Caco-2 (cell line): ENCODE measurements at regions not wholly inside any gene's neighbourhood (a gene's known extent, or its start where the extent isn't known, plus 50 kb on each side); places are given as distances from the start of the nearest gene placed in this dataset.

Experiments used
- BruUV-seq: library from RNA; stranded (reverse); fragments of 400-500 nt; replicated peaks from 2 replicates; lab custom pipeline; 2021; lab: Mats Ljungman, UMichigan
- CTCF ChIA-PET: fragments of 300-600 bp; sonication (Branson Sonifier 250); formaldehyde crosslinking; loops from one replicate; lab custom pipeline; 2022; ENCODE audit warnings: antibody characterized with exemption; lab: Charles Lee
- POLR2A ChIA-PET: fragments of 300-600 bp; sonication (Branson Sonifier 250); formaldehyde crosslinking; loops from one replicate; lab custom pipeline; 2022; ENCODE audit warnings: antibody characterized with exemption; lab: Charles Lee
- DNase-seq, 2 experiments: peaks; one replicate each; pipeline versions ENCODE4 v3.0.0 to v3.0.0-alpha.2; 2020 to 2022
- H3K27me3 ChIP-seq: replicated peaks from 2 replicates; pipeline ENCODE4 v1.6.0; 2011; ENCODE audit warnings: low read length; ENCODE audit not compliant: control insufficient read depth, insufficient read depth
- H3K36me3 ChIP-seq: 2 replicates; pipeline ENCODE4 v1.5.1; 2011; ENCODE audit warnings: low read length; ENCODE audit not compliant: control insufficient read depth, insufficient read depth
- H3K4me1 ChIP-seq: fragments of 250-450 bp; sonication (Bioruptor Pico); 2 replicates; pipeline ENCODE4 v1.5.1; 2020; ENCODE audit warnings: mild to moderate bottlenecking
- H3K4me3 ChIP-seq: 2 replicates; pipeline ENCODE4 v1.5.1; 2011; ENCODE audit warnings: low read depth, mild to moderate bottlenecking, control low read depth, low read length
- H3K9me3 ChIP-seq: fragments of 250-450 bp; sonication (Bioruptor Pico); 2 replicates; pipeline ENCODE4 v1.5.1; 2020; ENCODE audit warnings: mild to moderate bottlenecking, moderate library complexity
- H3K27ac Mint-ChIP-seq: one replicate; pipeline ENCODE4 v1.8.0; 2022; ENCODE audit warnings: mixed read lengths; ENCODE audit not compliant: unreplicated experiment
- H3K27me3 Mint-ChIP-seq: one replicate; pipeline ENCODE4 v1.8.0; 2022; ENCODE audit warnings: mixed read lengths; ENCODE audit not compliant: insufficient read depth, unreplicated experiment
- H3K36me3 Mint-ChIP-seq: one replicate; pipeline ENCODE4 v1.8.0; 2022; ENCODE audit warnings: mild to moderate bottlenecking, mixed read lengths; ENCODE audit not compliant: insufficient read depth, unreplicated experiment
- H3K4me1 Mint-ChIP-seq: one replicate; pipeline ENCODE4 v1.8.0; 2022; ENCODE audit warnings: low read depth, mixed read lengths; ENCODE audit not compliant: unreplicated experiment
- H3K4me3 Mint-ChIP-seq: one replicate; pipeline ENCODE4 v1.8.0; 2022; ENCODE audit warnings: mild to moderate bottlenecking, moderate library complexity, mixed read lengths; ENCODE audit not compliant: unreplicated experiment
- H3K9me3 Mint-ChIP-seq: one replicate; pipeline ENCODE4 v1.8.0; 2022; ENCODE audit warnings: mixed read lengths; ENCODE audit not compliant: unreplicated experiment
- intact Hi-C: fragments of 100-400 bp; cut with micrococcal nuclease; formaldehyde crosslinking; loops from one replicate; pipeline ENCODE4 v1.10.0; 2022; ENCODE audit not compliant: unreplicated experiment
- TF ChIP-seq, protein P1 (sequence below), 2 experiments: fragments of 200-600 bp in 1 of 2; IDR thresholded peaks; 1 replicate in 1 of 2; 2 replicates in 1 of 2; pipeline versions ENCODE4 v1.5.1 to v1.8.0; 2011 to 2022; ENCODE audit warnings: antibody characterized with exemption in 1 of 2, control low read depth in 1 of 2, inconsistent platforms in 1 of 2, low read depth in 1 of 2, low read length in 1 of 2, mild to moderate bottlenecking in 1 of 2, moderate library complexity in 1 of 2; ENCODE audit not compliant: insufficient read depth in 1 of 2, severe bottlenecking in 1 of 2, unreplicated experiment in 1 of 2

DNA sequence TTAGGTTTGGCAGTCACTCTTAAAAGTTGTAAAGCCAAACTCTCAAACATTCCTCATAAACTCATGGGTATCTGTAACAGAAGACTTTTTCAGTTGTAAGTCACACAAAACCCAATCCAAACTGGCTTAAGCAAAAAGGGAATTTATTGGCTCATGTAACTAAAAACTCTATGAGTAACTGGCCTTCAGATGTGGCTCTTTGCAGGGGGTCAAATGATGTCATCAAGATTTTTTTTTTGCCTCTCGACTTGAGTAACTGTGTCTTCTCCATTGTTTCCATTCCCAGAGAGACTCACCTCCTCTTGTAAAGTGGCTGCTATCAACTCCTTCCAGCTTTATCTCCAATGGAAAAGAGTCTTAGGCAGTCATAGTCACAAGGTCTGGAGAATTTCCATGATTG is 645.0 kb downstream of the DHX35 start:
- no peaks in the 10 kb centered on the region for H3K36me3 ChIP-seq
- no peak overlapping the region for H3K4me3 ChIP-seq
- H3K27me3 ChIP-seq, result no peaks in the 10 kb centered on the region
- Mint-ChIP-seq H3K27me3 (peaks cover 7% of the 10 kb centered on the region), H3K27ac (no peak overlapping the region), H3K9me3 (no peaks in the 10 kb centered on the region), H3K36me3 (no peaks in the 10 kb centered on the region), H3K4me3 (no peak overlapping the region), H3K4me1 (no peaks in the 10 kb centered on the region)
- peaks cover 3% of the 10 kb centered on the region; the same call in 1 of the 2 replicates for H3K9me3 ChIP-seq
- no peaks in the 10 kb centered on the region for H3K4me1 ChIP-seq
- TF ChIP-seq, protein P1, sequence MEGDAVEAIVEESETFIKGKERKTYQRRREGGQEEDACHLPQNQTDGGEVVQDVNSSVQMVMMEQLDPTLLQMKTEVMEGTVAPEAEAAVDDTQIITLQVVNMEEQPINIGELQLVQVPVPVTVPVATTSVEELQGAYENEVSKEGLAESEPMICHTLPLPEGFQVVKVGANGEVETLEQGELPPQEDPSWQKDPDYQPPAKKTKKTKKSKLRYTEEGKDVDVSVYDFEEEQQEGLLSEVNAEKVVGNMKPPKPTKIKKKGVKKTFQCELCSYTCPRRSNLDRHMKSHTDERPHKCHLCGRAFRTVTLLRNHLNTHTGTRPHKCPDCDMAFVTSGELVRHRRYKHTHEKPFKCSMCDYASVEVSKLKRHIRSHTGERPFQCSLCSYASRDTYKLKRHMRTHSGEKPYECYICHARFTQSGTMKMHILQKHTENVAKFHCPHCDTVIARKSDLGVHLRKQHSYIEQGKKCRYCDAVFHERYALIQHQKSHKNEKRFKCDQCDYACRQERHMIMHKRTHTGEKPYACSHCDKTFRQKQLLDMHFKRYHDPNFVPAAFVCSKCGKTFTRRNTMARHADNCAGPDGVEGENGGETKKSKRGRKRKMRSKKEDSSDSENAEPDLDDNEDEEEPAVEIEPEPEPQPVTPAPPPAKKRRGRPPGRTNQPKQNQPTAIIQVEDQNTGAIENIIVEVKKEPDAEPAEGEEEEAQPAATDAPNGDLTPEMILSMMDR (IDR thresholded peaks at IDR 0.05; ENCODE audit: insufficient read depth in 1 of 2, low read depth in 1 of 2, low read length in 1 of 2, severe bottlenecking in 1 of 2, unreplicated experiment in 1 of 2), result no peak
- intact Hi-C loops, result no loop called here
- no TSS peak for BruUV-seq
- DNase-seq, result no peak
- ChIA-PET POLR2A (no interaction called here), CTCF (no interaction called here)

DNA sequence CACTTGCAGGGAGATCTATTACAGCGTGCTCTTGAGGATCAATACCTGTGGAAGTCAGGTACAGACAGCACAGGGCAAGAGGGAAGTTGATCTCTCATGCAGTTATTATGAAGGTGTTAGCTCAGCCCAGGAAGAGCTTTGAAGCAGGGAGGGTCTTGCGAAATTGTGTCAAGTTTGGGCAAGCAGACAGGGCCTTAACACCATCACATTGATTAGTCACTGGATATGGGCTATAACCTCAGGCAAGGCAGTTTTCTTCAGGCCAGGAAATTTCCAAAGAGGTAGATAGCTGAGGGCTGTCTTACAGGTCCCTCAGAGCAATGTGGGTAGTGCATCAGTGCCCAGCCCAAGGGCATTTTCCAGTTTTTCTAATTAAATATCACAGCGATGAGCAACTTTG is 643.8 kb downstream of the DHX35 start:
- H3K36me3 Mint-ChIP-seq, result no peaks in the 10 kb centered on the region
- peaks cover 3% of the 10 kb centered on the region; the same call in 1 of the 2 replicates for H3K9me3 ChIP-seq
- no peaks in the 10 kb centered on the region for H3K9me3 Mint-ChIP-seq
- ChIA-PET POLR2A (no interaction called here), CTCF (no interaction called here)
- BruUV-seq, result no TSS peak
- no peak for DNase-seq
- H3K4me1 ChIP-seq, result no peaks in the 10 kb centered on the region
- no peak overlapping the region for H3K4me3 ChIP-seq
- peaks cover 7% of the 10 kb centered on the region for H3K27me3 Mint-ChIP-seq
- TF ChIP-seq, protein P1 (IDR thresholded peaks at IDR 0.05; ENCODE audit: insufficient read depth in 1 of 2, low read depth in 1 of 2, low read length in 1 of 2, severe bottlenecking in 1 of 2, unreplicated experiment in 1 of 2), result no peak
- H3K4me3 Mint-ChIP-seq, result no peak overlapping the region
- H3K4me1 Mint-ChIP-seq, result no peaks in the 10 kb centered on the region
- no peaks in the 10 kb centered on the region for H3K36me3 ChIP-seq
- intact Hi-C loops, result no loop called here
- H3K27me3 ChIP-seq, result no peaks in the 10 kb centered on the region
- H3K27ac Mint-ChIP-seq, result no peak overlapping the region

DNA sequence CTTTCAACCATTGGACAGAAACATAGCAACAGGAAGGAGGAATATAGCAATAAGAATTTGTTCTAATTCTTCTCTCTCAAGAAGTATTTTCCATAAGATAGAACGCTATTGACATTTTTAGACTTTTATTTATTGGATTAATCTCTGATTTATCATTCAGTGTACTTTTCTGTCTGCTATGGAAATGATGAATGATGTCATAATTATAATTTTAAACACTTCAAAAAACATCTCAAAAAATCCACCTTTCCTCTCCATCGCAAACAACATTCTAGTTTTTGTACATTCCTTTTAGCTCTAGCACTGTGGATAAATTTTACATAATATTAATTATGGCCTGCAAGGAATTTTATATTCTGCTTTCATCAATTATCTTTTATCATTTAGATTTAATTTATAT is 643.2 kb downstream of the DHX35 start:
- H3K4me1 Mint-ChIP-seq, result no peaks in the 10 kb centered on the region
- H3K27me3 Mint-ChIP-seq, result peaks cover 7% of the 10 kb centered on the region
- H3K9me3 ChIP-seq, result peaks cover 2% of the 10 kb centered on the region; the same call in 1 of the 2 replicates

More for the DNA sequence above, 643.2 kb downstream of the DHX35 start:
- H3K27me3 ChIP-seq, result no peaks in the 10 kb centered on the region
- no peaks in the 10 kb centered on the region for H3K36me3 Mint-ChIP-seq
- no peak overlapping the region for H3K27ac Mint-ChIP-seq
- H3K36me3 ChIP-seq, result no peaks in the 10 kb centered on the region
- TF ChIP-seq, protein P1 (IDR thresholded peaks at IDR 0.05; ENCODE audit: insufficient read depth in 1 of 2, low read depth in 1 of 2, low read length in 1 of 2, severe bottlenecking in 1 of 2, unreplicated experiment in 1 of 2), result no peak
- H3K4me3 ChIP-seq, result no peak overlapping the region
- intact Hi-C loops, result no loop called here
- H3K4me3 Mint-ChIP-seq, result no peak overlapping the region
- POLR2A ChIA-PET, result no interaction called here
- no peaks in the 10 kb centered on the region for H3K4me1 ChIP-seq
- no peak for DNase-seq
- CTCF ChIA-PET, result no interaction called here
- H3K9me3 Mint-ChIP-seq, result peaks cover 3% of the 10 kb centered on the region
- no TSS peak for BruUV-seq
